CD4-positive, alpha-beta T cell (primary cell): ENCODE measurements at regions not wholly inside any gene's neighbourhood (a gene's known extent, or its start where the extent isn't known, plus 50 kb on each side); places are given as distances from the start of the nearest gene placed in this dataset.

Source experiments
- ATAC-seq: fragments of 200-7000 bp; cut with Tn5 transposase; one replicate; pipeline ENCODE4 v1.10.0; 2022; ENCODE audit warnings: mild to moderate bottlenecking; ENCODE audit not compliant: poor library complexity
- CTCF ChIA-PET: fragments of 350-600 bp; sonication (Branson Sonifier 250); formaldehyde crosslinking; loops from one replicate; lab custom pipeline; 2021; ENCODE audit warnings: antibody characterized with exemption, inconsistent platforms; lab: Charles Lee
- POLR2A ChIA-PET: fragments of 350-600 bp; sonication (Branson Sonifier 250); formaldehyde crosslinking; loops from one replicate; lab custom pipeline; 2021; ENCODE audit warnings: antibody characterized with exemption, inconsistent platforms; lab: Charles Lee
- DNase-seq, 14 experiments: peaks; one replicate each; pipeline ENCODE4 v3.0.0-alpha.2; 2013 to 2020; ENCODE audit warnings: mixed read lengths in 2 of 14
- H3K27ac ChIP-seq, 2 donors: one replicate each; pipeline versions ENCODE4 v1.5.1 to v1.7.0; 2013; ENCODE audit warnings: low read length in 2 of 2, low read depth in 1 of 2, mild to moderate bottlenecking in 1 of 2
- H3K27me3 ChIP-seq, 2 experiments: 1 replicate in 1 of 2; 2 replicates in 1 of 2; pipeline versions ENCODE4 v1.6.1 to v1.7.0; 2013; ENCODE audit warnings: low read length in 2 of 2, control low read depth in 1 of 2, mild to moderate bottlenecking in 1 of 2, moderate library complexity in 1 of 2; ENCODE audit not compliant: insufficient read depth in 2 of 2, control insufficient read depth in 1 of 2
- H3K36me3 ChIP-seq: one replicate; pipeline ENCODE4 v1.6.1; 2013; ENCODE audit warnings: low read length, control low read depth; ENCODE audit not compliant: insufficient read depth
- H3K4me1 ChIP-seq: one replicate; pipeline ENCODE4 v1.6.1; 2013; ENCODE audit warnings: low read length, control low read depth; ENCODE audit not compliant: insufficient read depth
- H3K4me3 ChIP-seq: one replicate; pipeline ENCODE4 v1.5.1; 2013; ENCODE audit warnings: mild to moderate bottlenecking, low read length, moderate library complexity
- H3K9me3 ChIP-seq, 2 experiments: 1 replicate in 1 of 2; 2 replicates in 1 of 2; pipeline versions ENCODE4 v1.6.1 to v1.7.0; 2013; ENCODE audit warnings: low read length in 2 of 2, mild to moderate bottlenecking in 2 of 2, control low read depth in 1 of 2, moderate library complexity in 1 of 2; ENCODE audit not compliant: control insufficient read depth in 1 of 2, insufficient read depth in 1 of 2
- H3K27ac Mint-ChIP-seq: one replicate; pipeline ENCODE4 v1.8.0; 2020; ENCODE audit warnings: mixed read lengths
- H3K27me3 Mint-ChIP-seq: one replicate; pipeline ENCODE4 v1.8.0; 2021; ENCODE audit warnings: mixed read lengths
- H3K36me3 Mint-ChIP-seq: one replicate; pipeline ENCODE4 v1.8.0; 2021; ENCODE audit warnings: low read depth, mixed read lengths
- H3K4me1 Mint-ChIP-seq: one replicate; pipeline ENCODE4 v1.8.0; 2021; ENCODE audit warnings: low read depth, mixed read lengths
- H3K4me3 Mint-ChIP-seq: one replicate; pipeline ENCODE4 v1.8.0; 2020; ENCODE audit warnings: mild to moderate bottlenecking, mixed read lengths
- H3K9me3 Mint-ChIP-seq: one replicate; pipeline ENCODE4 v1.8.0; 2020; ENCODE audit warnings: mixed read lengths
- CTCF ChIP-seq: fragments of 200-600 bp; IDR thresholded peaks from one replicate; pipeline ENCODE4 v1.8.0; 2022; ENCODE audit warnings: antibody characterized with exemption, mild to moderate bottlenecking
- intact Hi-C, 2 experiments: fragments of 100-400 bp; cut with DNase I in 1 of 2; cut with micrococcal nuclease in 1 of 2; formaldehyde crosslinking; loops; one replicate each; pipeline versions ENCODE4 v1.15.1 to v1.9.0; 2023 to 2025; cut with DNase I, micrococcal nuclease

DNA sequence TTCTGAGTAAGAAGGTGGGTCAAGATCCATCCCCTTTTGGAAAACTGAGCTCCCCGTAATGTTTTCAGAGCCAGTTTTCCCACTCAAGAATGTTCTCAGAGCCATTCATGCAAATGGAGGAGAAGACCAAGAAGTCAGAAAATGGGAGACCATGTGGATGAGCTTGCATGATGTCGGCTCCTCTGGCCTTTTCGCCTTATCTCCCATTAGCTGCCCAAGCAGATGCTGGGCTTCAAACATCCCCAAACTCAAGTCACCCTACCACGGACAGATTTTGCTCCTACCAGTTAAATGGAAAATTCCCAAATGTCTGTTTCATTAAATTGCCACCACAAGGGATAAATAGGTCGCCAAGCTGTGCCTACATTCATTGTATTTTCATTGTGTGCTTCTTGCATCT, 161.4 kb downstream of the ICE1 start:
- intact Hi-C loops = no loop called here
- Histone ChIP-seq H3K4me1 (no peaks in the 10 kb centered on the region), H3K4me3 (no peak overlapping the region), H3K9me3 (no peaks in the 10 kb centered on the region), H3K36me3 (no peaks in the 10 kb centered on the region), H3K27me3 (no peaks in the 10 kb centered on the region), H3K27ac (no peak overlapping the region)
- Mint-ChIP-seq H3K4me1 (no peaks in the 10 kb centered on the region), H3K36me3 (no peaks in the 10 kb centered on the region), H3K27me3 (peaks cover 4% of the 10 kb centered on the region), H3K9me3 (no peaks in the 10 kb centered on the region), H3K4me3 (no peak overlapping the region), H3K27ac (no peak overlapping the region)
- POLR2A ChIA-PET = no interaction called here
- no peak for ATAC-seq
- TF ChIP-seq CTCF = no peak
- no peak for DNase-seq
- CTCF ChIA-PET = no interaction called here

- Histone ChIP-seq H3K27ac (no peak overlapping the region), H3K9me3 (no peaks in the 10 kb centered on the region), H3K27me3 (no peaks in the 10 kb centered on the region), H3K4me1 (no peaks in the 10 kb centered on the region), H3K36me3 (no peaks in the 10 kb centered on the region), H3K4me3 (no peak overlapping the region)
- Mint-ChIP-seq H3K36me3 (no peaks in the 10 kb centered on the region), H3K27me3 (peaks cover 4% of the 10 kb centered on the region), H3K9me3 (no peaks in the 10 kb centered on the region), H3K4me1 (no peaks in the 10 kb centered on the region), H3K27ac (no peak overlapping the region), H3K4me3 (no peak overlapping the region)
- no peak for TF ChIP-seq CTCF
- ATAC-seq (no peak), DNase-seq (no peak)
- intact Hi-C loops = no loop called here
- ChIA-PET POLR2A (no interaction called here), CTCF (no interaction called here)
These were observed 160.7 kb downstream of the ICE1 start for GRCh38 chr5:5583023-5583765.

- no peak overlapping the region for H3K4me3 Mint-ChIP-seq
- H3K27me3 Mint-ChIP-seq = peaks cover 10% of the 10 kb centered on the region
- H3K27ac Mint-ChIP-seq = no peak overlapping the region
- ChIA-PET CTCF (no interaction called here), POLR2A (no interaction called here)
- no peaks in the 10 kb centered on the region for H3K36me3 Mint-ChIP-seq
- Histone ChIP-seq H3K27ac (no peak overlapping the region), H3K4me3 (no peak overlapping the region), H3K36me3 (no peaks in the 10 kb centered on the region), H3K4me1 (no peaks in the 10 kb centered on the region), H3K27me3 (no peaks in the 10 kb centered on the region), H3K9me3 (no peaks in the 10 kb centered on the region)
- no peaks in the 10 kb centered on the region for H3K4me1 Mint-ChIP-seq
- ATAC-seq (no peak), DNase-seq (no peak)
- intact Hi-C loops = no loop called here
- no peaks in the 10 kb centered on the region for H3K9me3 Mint-ChIP-seq
- TF ChIP-seq CTCF = no peak
These were observed 158.6 kb downstream of the ICE1 start for GRCh38 chr5:5581080-5581479.
